SK-N-MC (cell line): ENCODE measurements at regions not wholly inside any gene's neighbourhood (a gene's known extent, or its start where the extent isn't known, plus 50 kb on each side); places are given as distances from the start of the nearest gene placed in this dataset.

ENCODE experiments used
- EZH2 ChIP-seq: fragments of 200-600 bp; sonication (generic); IDR thresholded peaks from one replicate; pipeline ENCODE4 v1.6.1; 2017; ENCODE audit warnings: antibody characterized with exemption
- FOXP2 ChIP-seq: optimal IDR thresholded peaks from 2 replicates; pipeline ENCODE3; 2011; ENCODE audit warnings: mild to moderate bottlenecking, moderate library complexity; ENCODE audit not compliant: insufficient read depth; ENCODE audit errors: extremely low read length, control extremely low read depth
- POLR2AphosphoS5 ChIP-seq: IDR thresholded peaks from 2 replicates; pipeline ENCODE4 v1.6.1; 2012; ENCODE audit warnings: mild to moderate bottlenecking, low read depth, low read length, borderline replicate concordance

- TF ChIP-seq POLR2AphosphoS5 (no peak), EZH2 (no peak), FOXP2 (no peak)
These were observed 115.8 kb downstream of the NHLRC3 start for GRCh38 chr13:39154041-39154440.
